ENCODE measurements at regions not wholly inside any gene's neighbourhood (a gene's known extent, or its start where the extent isn't known, plus 50 kb on each side); places are given as distances from the start of the nearest gene placed in this dataset.

DNA sequence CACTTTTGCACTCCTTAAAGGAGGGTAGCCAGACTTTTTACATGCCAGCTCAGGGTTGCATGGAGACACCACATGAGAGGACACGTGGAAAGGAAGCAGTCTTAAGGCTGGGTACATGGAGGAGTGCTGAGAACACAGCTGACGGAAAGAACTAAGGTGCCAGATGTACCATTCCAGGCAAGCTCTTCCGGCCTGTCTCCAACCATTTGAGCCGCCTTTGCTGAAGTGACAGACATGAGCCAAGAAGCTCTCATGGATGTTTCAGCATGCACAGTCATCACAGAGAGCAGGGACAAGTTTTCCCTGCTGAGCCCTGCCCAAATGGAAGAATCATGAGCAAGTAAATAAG is 83.4 kb upstream of the BMP2K start (continued):
- TF ChIP-seq, protein P1, sequence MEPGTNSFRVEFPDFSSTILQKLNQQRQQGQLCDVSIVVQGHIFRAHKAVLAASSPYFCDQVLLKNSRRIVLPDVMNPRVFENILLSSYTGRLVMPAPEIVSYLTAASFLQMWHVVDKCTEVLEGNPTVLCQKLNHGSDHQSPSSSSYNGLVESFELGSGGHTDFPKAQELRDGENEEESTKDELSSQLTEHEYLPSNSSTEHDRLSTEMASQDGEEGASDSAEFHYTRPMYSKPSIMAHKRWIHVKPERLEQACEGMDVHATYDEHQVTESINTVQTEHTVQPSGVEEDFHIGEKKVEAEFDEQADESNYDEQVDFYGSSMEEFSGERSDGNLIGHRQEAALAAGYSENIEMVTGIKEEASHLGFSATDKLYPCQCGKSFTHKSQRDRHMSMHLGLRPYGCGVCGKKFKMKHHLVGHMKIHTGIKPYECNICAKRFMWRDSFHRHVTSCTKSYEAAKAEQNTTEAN (CRISPR knock-in tag; IDR thresholded peaks at IDR 0.05): no peak
- TF ChIP-seq TEAD4 (CRISPR knock-in tag; IDR thresholded peaks at IDR 0.05) (no peak), FOXP4 (CRISPR knock-in tag; IDR thresholded peaks at IDR 0.05) (no peak), NFYB (CRISPR knock-in tag; conservative IDR thresholded peaks at IDR 0.05; ENCODE audit: low read depth) (no peak)

GRCh38 chr4:78693777-78694456 is 82.2 kb upstream of the BMP2K start:
- Mint-ChIP-seq H3K36me3 (no peaks in the 10 kb centered on the region), H3K27me3 (ENCODE audit: low read depth) (no peaks in the 10 kb centered on the region), H3K4me3 (no peak overlapping the region), H3K4me1 (no peaks in the 10 kb centered on the region), H3K9me3 (no peaks in the 10 kb centered on the region), H3K27ac (no peak overlapping the region)
- CTCF ChIA-PET: no interaction called here
- no peak for DNase-seq (ENCODE audit: low spot score)
- POLR2A ChIA-PET: no interaction called here
- ATAC-seq: no peak
- TF ChIP-seq ETV6 (CRISPR knock-in tag; IDR thresholded peaks at IDR 0.05) (no peak), ZNF512 (CRISPR knock-in tag; IDR thresholded peaks at IDR 0.05; ENCODE audit: borderline replicate concordance) (no peak), NR1H2 (CRISPR knock-in tag; IDR thresholded peaks at IDR 0.05) (no peak), ZNF416 (CRISPR knock-in tag; IDR thresholded peaks at IDR 0.05) (no peak), ZNF138 (CRISPR knock-in tag; conservative IDR thresholded peaks at IDR 0.05) (no peak), ZNF121 (CRISPR knock-in tag; IDR thresholded peaks at IDR 0.05) (no peak), GRHL2 (CRISPR knock-in tag; IDR thresholded peaks at IDR 0.05; ENCODE audit: insufficient replicate concordance, severe bottlenecking) (no peak), IRF2 (CRISPR knock-in tag; IDR thresholded peaks at IDR 0.05; ENCODE audit: borderline replicate concordance, low read depth) (no peak), ATF6 (CRISPR knock-in tag; IDR thresholded peaks at IDR 0.05) (no peak), ZSCAN18 (CRISPR knock-in tag; IDR thresholded peaks at IDR 0.05) (no peak), OVOL2 (CRISPR knock-in tag; IDR thresholded peaks at IDR 0.05; ENCODE audit: borderline replicate concordance) (no peak), GABPB1 (CRISPR knock-in tag; IDR thresholded peaks at IDR 0.05) (no peak), IRF1 (CRISPR knock-in tag; IDR thresholded peaks at IDR 0.05) (no peak)
- TF ChIP-seq, protein P2, sequence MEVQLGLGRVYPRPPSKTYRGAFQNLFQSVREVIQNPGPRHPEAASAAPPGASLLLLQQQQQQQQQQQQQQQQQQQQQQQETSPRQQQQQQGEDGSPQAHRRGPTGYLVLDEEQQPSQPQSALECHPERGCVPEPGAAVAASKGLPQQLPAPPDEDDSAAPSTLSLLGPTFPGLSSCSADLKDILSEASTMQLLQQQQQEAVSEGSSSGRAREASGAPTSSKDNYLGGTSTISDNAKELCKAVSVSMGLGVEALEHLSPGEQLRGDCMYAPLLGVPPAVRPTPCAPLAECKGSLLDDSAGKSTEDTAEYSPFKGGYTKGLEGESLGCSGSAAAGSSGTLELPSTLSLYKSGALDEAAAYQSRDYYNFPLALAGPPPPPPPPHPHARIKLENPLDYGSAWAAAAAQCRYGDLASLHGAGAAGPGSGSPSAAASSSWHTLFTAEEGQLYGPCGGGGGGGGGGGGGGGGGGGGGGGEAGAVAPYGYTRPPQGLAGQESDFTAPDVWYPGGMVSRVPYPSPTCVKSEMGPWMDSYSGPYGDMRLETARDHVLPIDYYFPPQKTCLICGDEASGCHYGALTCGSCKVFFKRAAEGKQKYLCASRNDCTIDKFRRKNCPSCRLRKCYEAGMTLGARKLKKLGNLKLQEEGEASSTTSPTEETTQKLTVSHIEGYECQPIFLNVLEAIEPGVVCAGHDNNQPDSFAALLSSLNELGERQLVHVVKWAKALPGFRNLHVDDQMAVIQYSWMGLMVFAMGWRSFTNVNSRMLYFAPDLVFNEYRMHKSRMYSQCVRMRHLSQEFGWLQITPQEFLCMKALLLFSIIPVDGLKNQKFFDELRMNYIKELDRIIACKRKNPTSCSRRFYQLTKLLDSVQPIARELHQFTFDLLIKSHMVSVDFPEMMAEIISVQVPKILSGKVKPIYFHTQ (CRISPR knock-in tag; IDR thresholded peaks at IDR 0.05): no peak
- TF ChIP-seq, protein P3, sequence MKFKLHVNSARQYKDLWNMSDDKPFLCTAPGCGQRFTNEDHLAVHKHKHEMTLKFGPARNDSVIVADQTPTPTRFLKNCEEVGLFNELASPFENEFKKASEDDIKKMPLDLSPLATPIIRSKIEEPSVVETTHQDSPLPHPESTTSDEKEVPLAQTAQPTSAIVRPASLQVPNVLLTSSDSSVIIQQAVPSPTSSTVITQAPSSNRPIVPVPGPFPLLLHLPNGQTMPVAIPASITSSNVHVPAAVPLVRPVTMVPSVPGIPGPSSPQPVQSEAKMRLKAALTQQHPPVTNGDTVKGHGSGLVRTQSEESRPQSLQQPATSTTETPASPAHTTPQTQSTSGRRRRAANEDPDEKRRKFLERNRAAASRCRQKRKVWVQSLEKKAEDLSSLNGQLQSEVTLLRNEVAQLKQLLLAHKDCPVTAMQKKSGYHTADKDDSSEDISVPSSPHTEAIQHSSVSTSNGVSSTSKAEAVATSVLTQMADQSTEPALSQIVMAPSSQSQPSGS (CRISPR knock-in tag; IDR thresholded peaks at IDR 0.05; ENCODE audit: borderline replicate concordance, low read depth): no peak
- TF ChIP-seq, protein P4, sequence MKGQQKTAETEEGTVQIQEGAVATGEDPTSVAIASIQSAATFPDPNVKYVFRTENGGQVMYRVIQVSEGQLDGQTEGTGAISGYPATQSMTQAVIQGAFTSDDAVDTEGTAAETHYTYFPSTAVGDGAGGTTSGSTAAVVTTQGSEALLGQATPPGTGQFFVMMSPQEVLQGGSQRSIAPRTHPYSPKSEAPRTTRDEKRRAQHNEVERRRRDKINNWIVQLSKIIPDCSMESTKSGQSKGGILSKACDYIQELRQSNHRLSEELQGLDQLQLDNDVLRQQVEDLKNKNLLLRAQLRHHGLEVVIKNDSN (CRISPR knock-in tag; IDR thresholded peaks at IDR 0.05): no peak

Data from WTC11 (cell line).